Pancreas (tissue), 10 donors: ENCODE measurements at regions not wholly inside any gene's neighbourhood (a gene's known extent, or its start where the extent isn't known, plus 50 kb on each side); places are given as distances from the start of the nearest gene placed in this dataset.

Source experiments
- ATAC-seq, 4 donors: fragments of 200-7000 bp; cut with Tn5 transposase; one replicate each; pipeline versions ENCODE4 v1.8.0 to v1.9.1; 2020; ENCODE audit warnings: mild to moderate bottlenecking in 4 of 4, moderate library complexity in 4 of 4
- DNase-seq, 6 donors: peaks; one replicate each; pipeline ENCODE4 v3.0.0-alpha.2; 2020
- FAIRE-seq: peaks from 2 replicates; lab custom pipeline; 2012; peaks lifted over from hg19 to GRCh38; lab: Jason Lieb, UNC
- H3K27ac ChIP-seq, 4 donors: fragments of 200-600 bp; sonication (generic); 1 replicate in 3 of 4; 2 replicates in 1 of 4; pipeline versions ENCODE4 v1.5.0 to v1.8.0; 2020
- H3K27me3 ChIP-seq, 4 donors: fragments of 200-600 bp; one replicate each; pipeline ENCODE4 v1.8.0; 2021
- H3K36me3 ChIP-seq, 3 donors: fragments of 200-600 bp; sonication (generic) in 1 of 3; one replicate each; pipeline versions ENCODE4 v1.5.0 to v1.8.0; 2020 to 2021
- H3K4me1 ChIP-seq, 3 donors: fragments of 200-600 bp; one replicate each; pipeline ENCODE4 v1.8.0; 2021
- H3K4me3 ChIP-seq, 4 donors: fragments of 200-600 bp; sonication (generic) in 2 of 4; one replicate each; pipeline versions ENCODE4 v1.5.0 to v1.8.0; 2020 to 2021
- H3K9me3 ChIP-seq, 4 donors: fragments of 200-600 bp; one replicate each; pipeline ENCODE4 v1.8.0; 2021
- CTCF ChIP-seq, 4 donors: fragments of 200-600 bp; sonication (generic) in 3 of 4; IDR thresholded peaks; one replicate each; pipeline versions ENCODE4 v1.5.0 to v1.8.0; 2021; ENCODE audit warnings: antibody characterized with exemption in 4 of 4
- WGBS, 2 donors: extraction: QIAGEN DNeasy Blood & Tissue Kit; methylation state at CpG; one replicate each; pipeline ENCODE4 v1.1.7; 2013; 5-methylcytosine and 5-hydroxymethylcytosine counted together
- intact Hi-C, 3 donors: fragments of 100-400 bp; cut with DNase I; formaldehyde crosslinking; loops; one replicate each; pipeline versions ENCODE4 v1.11.1 to v1.14.2; 2022
- donor health status: healthy with polysubstance abuse.
- donor health status: DM: no; HTN: no; CAD: no; lungs with moderate emphysema.
- donor health status: DM: no; HTN: no; CAD: no.
- donor health status: control.
- donor health status: control.
- donor health status: Bipolar disorder and iron deficiency.
- donor health status: DM: yes; HTN: yes; CAD: no.
- donor health status: DM: no; HTN: no; CAD: no.
- donor health status: DM: no; HTN: no; CAD: no.
- donor health status: DM: yes; HTN: yes; CAD: no.

DNA sequence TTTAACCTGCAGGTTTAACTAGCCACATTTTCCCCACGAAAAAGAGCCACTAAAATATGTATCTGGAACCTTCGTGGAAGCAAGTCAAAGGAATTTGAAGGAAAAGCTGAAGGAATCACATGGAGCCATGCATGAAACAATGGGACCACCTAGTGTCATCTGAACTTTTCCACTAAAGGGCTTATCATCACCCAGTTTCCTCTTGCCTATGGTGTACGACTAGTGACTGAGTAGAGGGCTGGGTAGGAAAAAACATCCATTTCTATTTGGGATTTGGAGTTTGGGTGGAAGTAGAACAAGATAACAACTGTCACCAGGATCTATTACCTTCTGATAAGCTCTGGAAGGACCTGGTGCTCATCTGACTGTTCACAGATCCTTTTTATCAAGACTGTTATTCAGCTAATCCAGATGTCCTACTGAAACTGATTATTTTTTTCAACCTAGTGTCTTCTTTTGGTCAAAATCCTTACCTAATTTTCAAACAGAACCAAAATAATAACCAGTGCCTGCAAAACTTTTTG lies 153.2 kb upstream of the COL1A2 start:
- DNase-seq: no peak

GRCh38 chr7:94243066-94243711 lies 151.5 kb upstream of the COL1A2 start:
- TF ChIP-seq CTCF (IDR thresholded peaks at IDR 0.05): no peak
- no peaks in the 10 kb centered on the region for H3K27me3 ChIP-seq
- H3K9me3 ChIP-seq: no peaks in the 10 kb centered on the region
- no peak for DNase-seq
- no peak for FAIRE-seq
- H3K27ac ChIP-seq: no peak overlapping the region
- WGBS, 2 donors: 88 to 94% methylated on average over 9 of the region's 9 CpGs
- no peak overlapping the region for H3K4me3 ChIP-seq
- no peak for ATAC-seq
- H3K4me1 ChIP-seq: no peaks in the 10 kb centered on the region
- intact Hi-C loops: no loop called here
- no peaks in the 10 kb centered on the region for H3K36me3 ChIP-seq

More for the DNA sequence above, 153.2 kb upstream of the COL1A2 start:
- FAIRE-seq (no peak), ATAC-seq (no peak)
- Histone ChIP-seq H3K4me3 (no peak overlapping the region), H3K27ac (no peak overlapping the region), H3K4me1 (no peaks in the 10 kb centered on the region), H3K9me3 (no peaks in the 10 kb centered on the region), H3K36me3 (no peaks in the 10 kb centered on the region), H3K27me3 (no peaks in the 10 kb centered on the region)
- TF ChIP-seq CTCF (IDR thresholded peaks at IDR 0.05): no peak
- WGBS, 2 donors: 65 to 76% methylated on average over 3 of the region's 3 CpGs
- intact Hi-C loops: no loop called here

GRCh38 chr7:94244760-94245159 lies 149.9 kb upstream of the COL1A2 start:
- Histone ChIP-seq H3K4me3 (no peak overlapping the region), H3K36me3 (no peaks in the 10 kb centered on the region), H3K27me3 (no peaks in the 10 kb centered on the region), H3K4me1 (no peaks in the 10 kb centered on the region), H3K27ac (no peak overlapping the region), H3K9me3 (no peaks in the 10 kb centered on the region)
- DNase-seq: no peak
- intact Hi-C loops: no loop called here
- ATAC-seq: no peak
- TF ChIP-seq CTCF (IDR thresholded peaks at IDR 0.05): no peak
- no peak for FAIRE-seq

DNA sequence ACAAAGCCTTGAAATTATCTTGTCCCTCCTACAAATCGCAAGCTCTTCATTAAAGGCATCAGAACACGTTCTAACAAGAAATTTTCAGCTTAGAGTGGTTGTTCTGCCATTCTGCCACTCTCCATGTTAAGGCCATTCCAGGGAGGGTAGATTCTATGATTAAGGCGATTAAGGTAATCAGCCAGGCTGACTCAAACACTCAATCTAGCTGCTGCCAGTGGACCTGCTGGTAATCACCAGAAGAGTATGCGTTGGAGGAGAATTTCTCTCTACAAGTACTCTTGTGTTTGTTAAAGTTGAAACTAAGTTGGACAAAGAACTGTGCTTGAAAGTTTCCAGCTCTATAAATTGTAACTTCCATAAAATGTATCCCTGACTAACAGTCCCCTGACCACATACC lies 149.2 kb upstream of the COL1A2 start:
- no peaks in the 10 kb centered on the region for H3K4me1 ChIP-seq
- no peak overlapping the region for H3K4me3 ChIP-seq
- DNase-seq (no peak), FAIRE-seq (no peak), ATAC-seq (no peak)
- H3K27me3 ChIP-seq: no peaks in the 10 kb centered on the region
- no peak for TF ChIP-seq CTCF (IDR thresholded peaks at IDR 0.05)
- no peaks in the 10 kb centered on the region for H3K36me3 ChIP-seq
- no peak overlapping the region for H3K27ac ChIP-seq
- WGBS, 2 donors: 87 to 91% methylated on average over 4 of the region's 4 CpGs
- H3K9me3 ChIP-seq: no peaks in the 10 kb centered on the region
- intact Hi-C loops: no loop called here

DNA sequence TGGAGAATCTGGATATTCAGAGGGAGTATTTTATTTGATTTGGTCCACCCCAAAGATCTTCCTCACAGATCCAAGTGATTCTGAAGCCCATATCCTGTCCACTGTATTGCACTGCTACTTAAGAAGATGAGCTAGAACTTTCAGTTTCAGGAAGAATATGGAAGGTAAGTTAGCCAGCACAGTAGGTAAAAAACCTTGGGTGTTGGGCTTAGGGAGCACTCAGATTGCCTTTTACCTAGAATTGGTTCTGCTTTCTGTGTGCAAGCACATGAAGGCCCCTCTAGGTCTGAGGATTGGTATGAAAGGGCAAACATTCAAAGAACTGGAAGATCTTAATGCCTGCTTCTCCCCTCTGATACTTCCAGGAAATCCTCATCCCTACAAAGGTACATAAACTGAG lies 146.7 kb upstream of the COL1A2 start:
- FAIRE-seq (no peak), ATAC-seq (no peak), DNase-seq (no peak)
- Histone ChIP-seq H3K27ac (no peak overlapping the region), H3K36me3 (no peaks in the 10 kb centered on the region), H3K4me1 (no peaks in the 10 kb centered on the region), H3K9me3 (no peaks in the 10 kb centered on the region), H3K27me3 (no peaks in the 10 kb centered on the region), H3K4me3 (no peak overlapping the region)
- intact Hi-C loops: no loop called here
- no peak for TF ChIP-seq CTCF (IDR thresholded peaks at IDR 0.05)
